SK-N-MC (cell line): ENCODE measurements at regions not wholly inside any gene's neighbourhood (a gene's known extent, or its start where the extent isn't known, plus 50 kb on each side); places are given as distances from the start of the nearest gene placed in this dataset.

Experiments
- EZH2 ChIP-seq: fragments of 200-600 bp; sonication (generic); IDR thresholded peaks from one replicate; pipeline ENCODE4 v1.6.1; 2017; ENCODE audit warnings: antibody characterized with exemption
- POLR2AphosphoS5 ChIP-seq: IDR thresholded peaks from 2 replicates; pipeline ENCODE4 v1.6.1; 2012; ENCODE audit warnings: mild to moderate bottlenecking, low read depth, low read length, borderline replicate concordance

GRCh38 chr12:18837505-18837904 is 99.6 kb downstream of the CAPZA3 start:
- TF ChIP-seq POLR2AphosphoS5 (no peak), EZH2 (no peak)
